Activated naive CD8-positive, alpha-beta T cell (primary cell): ENCODE measurements at regions not wholly inside any gene's neighbourhood (a gene's known extent, or its start where the extent isn't known, plus 50 kb on each side); places are given as distances from the start of the nearest gene placed in this dataset.

ENCODE experiments used
- H3K27ac Mint-ChIP-seq: one replicate; pipeline ENCODE4 v1.8.0; 2021; ENCODE audit warnings: mixed read lengths
- H3K27me3 Mint-ChIP-seq: one replicate; pipeline ENCODE4 v1.8.0; 2021; ENCODE audit warnings: mixed read lengths
- H3K36me3 Mint-ChIP-seq: one replicate; pipeline ENCODE4 v1.8.0; 2021; ENCODE audit warnings: mixed read lengths
- H3K4me1 Mint-ChIP-seq: one replicate; pipeline ENCODE4 v1.8.0; 2021; ENCODE audit warnings: low read depth, mixed read lengths
- H3K4me3 Mint-ChIP-seq: one replicate; pipeline ENCODE4 v1.8.0; 2021; ENCODE audit warnings: mild to moderate bottlenecking, mixed read lengths
- H3K9me3 Mint-ChIP-seq: one replicate; pipeline ENCODE4 v1.8.0; 2021; ENCODE audit warnings: low read depth, mixed read lengths

DNA sequence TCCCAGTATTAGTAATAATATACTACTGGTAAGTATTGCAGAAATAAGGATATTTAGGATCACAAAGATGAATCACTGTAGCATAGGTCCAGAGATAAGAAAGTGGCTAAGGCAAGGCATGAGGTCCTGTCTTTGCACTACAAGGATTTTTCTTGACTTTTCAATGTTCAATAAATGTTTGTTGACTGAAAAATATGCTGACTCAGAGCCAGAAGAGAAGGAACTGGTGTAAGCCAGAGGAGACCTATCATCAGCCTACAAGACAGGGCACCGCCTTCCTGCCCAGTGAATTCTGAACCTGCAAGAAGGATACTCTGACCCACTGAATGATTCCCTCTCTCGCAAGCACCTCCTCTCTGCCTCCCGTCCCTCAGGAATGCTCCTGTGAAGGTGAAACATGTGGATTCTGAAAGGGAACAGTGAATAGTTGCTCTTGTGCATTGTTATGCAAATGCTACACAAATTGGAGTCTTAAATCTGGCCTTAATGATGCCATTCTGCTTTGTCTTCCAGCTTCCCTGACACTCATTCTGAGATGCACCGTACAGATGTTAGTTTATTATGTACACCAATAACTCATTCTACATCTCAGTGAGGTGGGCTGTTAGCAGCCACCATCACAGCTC, 540.0 kb downstream of the OMA1 start:
- Mint-ChIP-seq H3K36me3 (no peaks in the 10 kb centered on the region), H3K27me3 (no peaks in the 10 kb centered on the region), H3K9me3 (no peaks in the 10 kb centered on the region), H3K4me3 (no peak overlapping the region), H3K27ac (no peak overlapping the region), H3K4me1 (no peaks in the 10 kb centered on the region)

- Mint-ChIP-seq H3K4me3 (no peak overlapping the region), H3K27me3 (no peaks in the 10 kb centered on the region), H3K36me3 (no peaks in the 10 kb centered on the region), H3K27ac (no peak overlapping the region), H3K4me1 (no peaks in the 10 kb centered on the region), H3K9me3 (no peaks in the 10 kb centered on the region)
Measured at GRCh38 chr1:58005212-58005611, 541.3 kb downstream of the OMA1 start.

GRCh38 chr1:58003988-58004387, 542.5 kb downstream of the OMA1 start:
- H3K27me3 Mint-ChIP-seq = no peaks in the 10 kb centered on the region

DNA sequence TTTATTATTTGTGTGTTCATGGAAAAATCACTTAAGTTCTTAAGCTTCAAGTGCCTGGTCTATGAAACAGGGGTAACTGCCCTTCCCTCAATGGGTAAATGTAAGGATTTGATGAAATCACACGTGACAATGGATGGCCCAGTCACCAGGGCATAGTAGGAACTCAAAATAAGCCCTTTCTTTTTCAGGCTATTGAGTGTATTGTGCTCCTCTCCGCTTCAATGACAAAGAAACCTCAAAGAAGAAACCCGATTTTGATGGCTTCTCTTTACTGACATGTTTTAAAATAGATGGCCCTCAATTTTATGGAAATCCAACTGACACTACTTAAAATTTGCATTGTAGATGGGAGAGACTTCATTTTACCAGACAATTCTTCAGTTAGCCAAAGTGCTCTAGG, 543.5 kb downstream of the OMA1 start:
- Mint-ChIP-seq H3K27ac (no peak overlapping the region), H3K4me3 (no peak overlapping the region), H3K27me3 (no peaks in the 10 kb centered on the region), H3K9me3 (no peaks in the 10 kb centered on the region), H3K4me1 (no peaks in the 10 kb centered on the region), H3K36me3 (no peaks in the 10 kb centered on the region)

More at GRCh38 chr1:58003988-58004387, 542.5 kb downstream of the OMA1 start:
- H3K27ac Mint-ChIP-seq = no peak overlapping the region
- H3K36me3 Mint-ChIP-seq = no peaks in the 10 kb centered on the region
- no peaks in the 10 kb centered on the region for H3K9me3 Mint-ChIP-seq
- no peak overlapping the region for H3K4me3 Mint-ChIP-seq
- H3K4me1 Mint-ChIP-seq = no peaks in the 10 kb centered on the region

DNA sequence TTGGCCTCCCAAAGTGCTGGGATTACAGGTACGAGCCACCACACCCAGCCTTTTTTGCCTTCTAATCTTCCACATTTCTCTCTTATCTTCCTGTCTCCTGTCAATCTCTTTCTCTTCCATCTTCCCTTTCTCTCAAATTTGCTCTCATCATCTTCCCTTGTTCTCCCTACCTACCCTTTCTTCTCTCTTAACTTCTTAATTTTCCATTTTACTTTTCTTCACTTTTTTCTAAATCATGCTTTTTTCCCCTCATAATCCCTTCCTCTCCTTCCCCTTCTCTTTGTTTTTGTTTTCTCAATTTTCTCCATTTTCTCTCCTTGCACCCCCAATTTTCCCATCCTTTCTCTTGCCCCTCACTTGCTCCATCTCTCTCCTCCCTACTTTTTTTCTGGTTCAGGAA, 545.7 kb downstream of the OMA1 start:
- Mint-ChIP-seq H3K27me3 (no peaks in the 10 kb centered on the region), H3K4me3 (no peak overlapping the region), H3K36me3 (no peaks in the 10 kb centered on the region), H3K27ac (no peak overlapping the region), H3K4me1 (no peaks in the 10 kb centered on the region), H3K9me3 (no peaks in the 10 kb centered on the region)

GRCh38 chr1:58000116-58000515, 546.4 kb downstream of the OMA1 start:
- Mint-ChIP-seq H3K9me3 (no peaks in the 10 kb centered on the region), H3K27me3 (no peaks in the 10 kb centered on the region), H3K27ac (no peak overlapping the region), H3K36me3 (no peaks in the 10 kb centered on the region), H3K4me3 (no peak overlapping the region), H3K4me1 (no peaks in the 10 kb centered on the region)

DNA sequence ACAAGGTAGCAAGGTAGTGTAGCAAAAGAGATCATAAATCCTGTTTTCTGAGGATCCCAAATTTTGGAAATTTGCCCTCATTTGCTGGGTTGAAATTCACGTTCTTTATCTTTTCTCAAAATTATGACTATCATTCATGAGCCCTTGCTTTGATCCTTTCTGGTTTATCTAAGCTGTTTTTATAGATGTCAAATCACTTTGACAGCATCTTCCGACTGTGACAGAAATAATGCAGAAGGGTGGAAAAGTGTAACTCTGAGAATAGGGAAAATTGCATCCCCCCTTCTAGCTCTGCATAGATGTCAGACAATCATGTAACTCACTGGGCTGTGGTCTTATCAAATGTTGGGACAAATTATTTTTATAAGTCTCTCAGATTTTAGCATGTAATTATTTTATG, 550.1 kb downstream of the OMA1 start:
- H3K27ac Mint-ChIP-seq = no peak overlapping the region
- no peaks in the 10 kb centered on the region for H3K9me3 Mint-ChIP-seq
- H3K4me3 Mint-ChIP-seq = no peak overlapping the region
- no peaks in the 10 kb centered on the region for H3K36me3 Mint-ChIP-seq
- H3K27me3 Mint-ChIP-seq = no peaks in the 10 kb centered on the region
- H3K4me1 Mint-ChIP-seq = no peaks in the 10 kb centered on the region

DNA sequence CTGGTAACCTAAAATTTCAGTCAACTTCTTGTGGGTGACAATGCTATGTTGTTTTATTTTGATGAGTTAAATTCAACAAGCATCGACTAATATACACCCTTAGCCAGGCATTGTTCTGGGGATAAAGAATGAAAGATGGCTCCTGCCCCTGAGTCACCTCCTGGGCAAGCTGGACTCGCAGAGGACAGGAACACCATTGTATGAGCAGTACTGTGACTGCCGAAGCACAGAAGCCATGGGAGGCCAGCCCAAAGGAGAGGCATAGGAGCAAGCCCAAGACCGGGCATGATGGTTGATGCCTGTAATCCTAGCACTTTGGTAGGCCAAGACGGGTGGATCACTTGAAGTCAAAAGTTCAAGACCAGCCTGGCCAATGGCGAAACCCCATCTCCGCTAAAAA, 555.2 kb downstream of the OMA1 start:
- Mint-ChIP-seq H3K27ac (no peak overlapping the region), H3K9me3 (no peaks in the 10 kb centered on the region), H3K27me3 (no peaks in the 10 kb centered on the region), H3K4me1 (peaks cover 4% of the 10 kb centered on the region), H3K36me3 (no peaks in the 10 kb centered on the region), H3K4me3 (no peak overlapping the region)

GRCh38 chr1:57989877-57990276, 556.6 kb downstream of the OMA1 start:
- Mint-ChIP-seq H3K4me3 (no peak overlapping the region), H3K27ac (no peak overlapping the region), H3K27me3 (no peaks in the 10 kb centered on the region), H3K36me3 (no peaks in the 10 kb centered on the region), H3K9me3 (no peaks in the 10 kb centered on the region), H3K4me1 (peaks cover 10% of the 10 kb centered on the region)

GRCh38 chr1:57987523-57987922, 559.0 kb downstream of the OMA1 start:
- no peak overlapping the region for H3K27ac Mint-ChIP-seq
- no peak overlapping the region for H3K4me3 Mint-ChIP-seq
- H3K4me1 Mint-ChIP-seq = peaks cover 10% of the 10 kb centered on the region
- no peaks in the 10 kb centered on the region for H3K36me3 Mint-ChIP-seq
- no peaks in the 10 kb centered on the region for H3K9me3 Mint-ChIP-seq
- no peaks in the 10 kb centered on the region for H3K27me3 Mint-ChIP-seq

GRCh38 chr1:57986432-57986831, 560.1 kb downstream of the OMA1 start:
- H3K36me3 Mint-ChIP-seq = no peaks in the 10 kb centered on the region
- no peaks in the 10 kb centered on the region for H3K9me3 Mint-ChIP-seq
- no peak overlapping the region for H3K4me3 Mint-ChIP-seq
- no peak overlapping the region for H3K27ac Mint-ChIP-seq
- H3K4me1 Mint-ChIP-seq = peaks cover 10% of the 10 kb centered on the region
- no peaks in the 10 kb centered on the region for H3K27me3 Mint-ChIP-seq

GRCh38 chr1:57984277-57984676, 560.4 kb upstream of the DAB1 start:
- Mint-ChIP-seq H3K27me3 (no peaks in the 10 kb centered on the region), H3K36me3 (no peaks in the 10 kb centered on the region), H3K27ac (no peak overlapping the region), H3K4me3 (no peak overlapping the region), H3K9me3 (no peaks in the 10 kb centered on the region), H3K4me1 (peaks cover 10% of the 10 kb centered on the region)

DNA sequence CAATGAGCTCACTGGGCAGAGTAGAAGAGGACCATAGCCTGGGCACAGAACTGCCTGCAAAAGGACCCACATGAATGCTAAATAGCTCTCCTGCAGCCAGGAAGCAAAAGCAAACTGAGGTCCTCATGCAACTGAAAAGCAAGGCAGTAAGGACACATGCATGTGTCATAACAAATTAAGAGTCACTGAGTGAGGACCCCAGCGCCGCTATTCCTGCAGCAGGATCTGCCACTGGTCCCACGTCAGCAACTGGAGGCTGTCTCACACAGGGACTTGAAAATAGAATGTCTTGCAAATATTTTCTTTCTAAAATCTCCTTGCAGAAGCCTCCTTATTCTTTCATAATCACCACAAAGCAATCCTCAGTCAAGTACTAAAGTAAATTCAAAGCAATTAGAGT, 559.6 kb upstream of the DAB1 start:
- H3K4me3 Mint-ChIP-seq = no peak overlapping the region
- no peaks in the 10 kb centered on the region for H3K9me3 Mint-ChIP-seq
- H3K27me3 Mint-ChIP-seq = peaks cover 3% of the 10 kb centered on the region
- no peak overlapping the region for H3K27ac Mint-ChIP-seq
- no peaks in the 10 kb centered on the region for H3K36me3 Mint-ChIP-seq
- H3K4me1 Mint-ChIP-seq = peaks cover 10% of the 10 kb centered on the region

GRCh38 chr1:57982852-57983251, 559.0 kb upstream of the DAB1 start:
- no peak overlapping the region for H3K4me3 Mint-ChIP-seq
- H3K9me3 Mint-ChIP-seq = no peaks in the 10 kb centered on the region
- H3K27me3 Mint-ChIP-seq = peaks cover 3% of the 10 kb centered on the region
- H3K27ac Mint-ChIP-seq = no peak overlapping the region
- no peaks in the 10 kb centered on the region for H3K36me3 Mint-ChIP-seq
- peaks cover 10% of the 10 kb centered on the region for H3K4me1 Mint-ChIP-seq

DNA sequence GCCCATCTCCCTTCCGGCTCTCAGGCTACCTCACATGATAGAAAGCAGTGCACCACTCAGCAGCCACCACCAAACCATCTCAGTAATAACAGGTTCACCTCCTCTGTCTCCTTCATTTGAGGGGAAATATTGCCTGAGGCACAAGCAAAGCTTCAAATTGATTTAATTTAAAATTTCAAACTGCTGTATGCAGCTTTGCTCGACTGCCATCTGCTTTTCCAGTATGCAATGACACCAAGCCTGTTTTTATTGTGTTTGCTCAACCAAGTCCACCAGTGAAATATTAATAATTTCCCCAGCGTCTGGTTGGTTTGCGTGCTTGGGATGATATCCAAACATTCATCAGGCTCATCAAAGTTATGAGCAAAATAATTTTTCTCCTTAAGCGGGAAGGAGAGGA, 552.4 kb upstream of the DAB1 start:
- peaks cover 5% of the 10 kb centered on the region for H3K27me3 Mint-ChIP-seq
- no peaks in the 10 kb centered on the region for H3K36me3 Mint-ChIP-seq
- H3K4me3 Mint-ChIP-seq = no peak overlapping the region
- no peak overlapping the region for H3K27ac Mint-ChIP-seq
- peaks cover 5% of the 10 kb centered on the region for H3K9me3 Mint-ChIP-seq
- no peaks in the 10 kb centered on the region for H3K4me1 Mint-ChIP-seq

GRCh38 chr1:57968321-57968720, 544.5 kb upstream of the DAB1 start:
- Mint-ChIP-seq H3K4me3 (no peak overlapping the region), H3K9me3 (peaks cover 5% of the 10 kb centered on the region), H3K4me1 (no peaks in the 10 kb centered on the region), H3K27ac (no peak overlapping the region), H3K27me3 (peaks cover 2% of the 10 kb centered on the region), H3K36me3 (no peaks in the 10 kb centered on the region)
